ENCODE measurements at regions not wholly inside any gene's neighbourhood (a gene's known extent, or its start where the extent isn't known, plus 50 kb on each side); places are given as distances from the start of the nearest gene placed in this dataset.
"Not testable (repeated sequence)": the region's sequence is repeated elsewhere in the genome, so short reads cannot be mapped to it uniquely, and the experiment has no call there.

DNA sequence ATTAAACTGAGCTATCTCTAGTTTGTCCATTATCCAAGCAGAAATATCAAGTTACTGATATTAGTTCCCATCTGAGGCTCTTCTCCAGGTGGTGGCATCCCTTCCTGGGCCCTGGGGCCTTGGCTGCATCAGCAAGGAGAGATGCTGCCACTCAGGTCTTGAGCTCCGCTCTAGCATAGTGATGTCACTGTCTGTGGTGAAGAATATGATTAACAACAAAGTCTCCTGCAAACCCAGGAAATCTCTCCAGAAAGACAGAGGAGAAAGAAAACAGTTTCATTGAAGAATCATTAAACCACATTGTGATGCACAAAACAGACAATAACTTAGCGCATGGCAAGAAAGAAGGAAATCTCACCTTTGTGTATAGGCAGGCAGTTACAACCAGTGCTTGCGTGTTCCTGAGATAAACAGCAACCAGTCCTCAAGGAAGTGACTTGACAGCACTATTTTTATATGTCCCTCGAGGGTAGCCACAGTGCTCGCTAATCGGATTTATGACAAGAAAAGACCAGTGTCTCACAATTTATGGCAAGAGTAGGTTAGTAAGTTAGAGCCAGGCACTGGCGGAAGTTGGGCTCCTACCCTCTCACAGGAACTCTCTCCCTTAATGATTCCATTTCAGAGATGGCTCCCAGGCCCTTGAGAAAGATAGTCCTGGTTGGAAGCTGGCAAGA lies 151.1 kb downstream of the AHSP start:
- intact Hi-C loops (cut with DNase I): no loop called here
- Histone ChIP-seq H3K4me1 (ENCODE audit: control insufficient read depth in 1 of 2, insufficient read depth in 2 of 2, low read length in 2 of 2) (no peaks in the 10 kb centered on the region), H3K27me3 (ENCODE audit: control insufficient read depth in 1 of 2, insufficient read depth in 2 of 2, low read length in 1 of 2) (no peaks in the 10 kb centered on the region), H3K9me3 (ENCODE audit: control insufficient read depth, low read length) (no peaks in the 10 kb centered on the region), H3K36me3 (ENCODE audit: control insufficient read depth in 1 of 2, insufficient read depth in 2 of 2, low read length in 1 of 2) (no peaks in the 10 kb centered on the region), H3K27ac (ENCODE audit: low read depth in 1 of 2, low read length in 2 of 2) (no peak overlapping the region), H3K4me3 (ENCODE audit: low read length in 2 of 2) (no peak overlapping the region)
- 53 to 66% methylated on average over 7 of the region's 7 CpGs for WGBS, 2 donors
- DNase-seq (no peak), ATAC-seq (ENCODE audit: low FRiP score) (no peak)

DNA sequence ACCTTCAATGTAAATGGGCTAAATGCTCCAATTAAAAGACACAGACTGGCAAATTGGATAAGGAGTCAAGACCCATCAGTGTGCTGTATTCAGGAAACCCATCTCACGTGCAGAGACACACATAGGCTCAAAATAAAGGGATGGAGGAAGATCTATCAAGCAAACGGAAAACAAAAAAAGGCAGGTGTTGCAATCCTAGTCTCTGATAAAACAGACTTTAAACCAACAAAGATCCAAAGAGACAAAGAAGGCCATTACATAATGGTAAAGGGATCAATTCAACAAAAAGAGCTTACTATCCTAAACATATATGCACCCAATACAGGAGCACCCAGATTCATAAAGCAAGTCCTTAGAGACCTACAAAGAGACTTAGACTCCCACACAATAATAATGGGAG lies 161.6 kb downstream of the AHSP start:
- intact Hi-C loops (cut with DNase I); ATAC-seq (ENCODE audit: low FRiP score); H3K4me1 ChIP-seq (ENCODE audit: control insufficient read depth in 1 of 2, insufficient read depth in 2 of 2, low read length in 2 of 2); H3K27me3 ChIP-seq (ENCODE audit: control insufficient read depth in 1 of 2, insufficient read depth in 2 of 2, low read length in 1 of 2); H3K27ac ChIP-seq (ENCODE audit: low read depth in 1 of 2, low read length in 2 of 2); H3K4me3 ChIP-seq (ENCODE audit: low read length in 2 of 2); H3K9me3 ChIP-seq (ENCODE audit: control insufficient read depth, low read length); H3K36me3 ChIP-seq (ENCODE audit: control insufficient read depth in 1 of 2, insufficient read depth in 2 of 2, low read length in 1 of 2); DNase-seq: not testable (repeated sequence)
- WGBS, 2 donors: 44 to 65% methylated on average over 2 of the region's 2 CpGs

DNA sequence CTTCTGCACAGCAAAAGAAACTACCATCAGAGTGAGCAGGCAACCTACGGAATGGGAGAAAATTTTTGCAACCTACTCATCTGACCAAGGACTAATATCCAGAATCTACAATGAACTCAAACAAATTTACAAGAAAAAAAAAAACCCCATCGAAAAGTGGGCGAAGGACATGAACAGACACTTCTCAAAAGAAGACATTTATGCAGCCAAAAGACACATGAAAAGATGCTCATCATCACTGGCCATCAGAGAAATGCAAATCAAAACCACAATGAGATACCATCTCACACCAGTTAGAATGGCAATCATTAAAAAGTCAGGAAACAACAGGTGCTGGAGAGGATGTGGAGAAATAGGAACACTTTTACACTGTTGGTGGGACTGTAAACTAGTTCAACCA lies 164.6 kb downstream of the AHSP start:
- H3K4me1 ChIP-seq (ENCODE audit: control insufficient read depth in 1 of 2, insufficient read depth in 2 of 2, low read length in 2 of 2); H3K4me3 ChIP-seq (ENCODE audit: low read length in 2 of 2); H3K36me3 ChIP-seq (ENCODE audit: control insufficient read depth in 1 of 2, insufficient read depth in 2 of 2, low read length in 1 of 2); H3K27me3 ChIP-seq (ENCODE audit: control insufficient read depth in 1 of 2, insufficient read depth in 2 of 2, low read length in 1 of 2); H3K27ac ChIP-seq (ENCODE audit: low read depth in 1 of 2, low read length in 2 of 2); H3K9me3 ChIP-seq (ENCODE audit: control insufficient read depth, low read length); ATAC-seq (ENCODE audit: low FRiP score); DNase-seq; intact Hi-C loops (cut with DNase I): not testable (repeated sequence)
- WGBS, 2 donors: 83% methylated on average over 3 of the region's 3 CpGs

DNA sequence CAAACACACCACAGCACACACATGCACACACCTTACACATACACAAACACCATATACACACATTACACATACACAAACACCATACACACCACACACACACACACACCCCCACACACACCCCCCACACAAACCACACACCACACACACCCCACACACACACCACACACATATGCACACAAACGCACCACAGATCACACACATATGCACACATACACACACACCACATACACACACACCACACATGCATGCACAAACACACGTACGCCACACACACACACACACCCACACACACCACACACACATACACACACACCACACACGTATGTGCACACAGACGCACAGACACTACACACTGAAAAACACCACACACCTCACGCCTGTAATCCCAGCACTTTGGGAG lies 166.0 kb downstream of the AHSP start:
- Histone ChIP-seq H3K27ac (ENCODE audit: low read depth in 1 of 2, low read length in 2 of 2) (no peak overlapping the region), H3K36me3 (ENCODE audit: control insufficient read depth in 1 of 2, insufficient read depth in 2 of 2, low read length in 1 of 2) (no peaks in the 10 kb centered on the region), H3K4me1 (ENCODE audit: control insufficient read depth in 1 of 2, insufficient read depth in 2 of 2, low read length in 2 of 2) (no peaks in the 10 kb centered on the region), H3K4me3 (ENCODE audit: low read length in 2 of 2) (no peak overlapping the region), H3K27me3 (ENCODE audit: control insufficient read depth in 1 of 2, insufficient read depth in 2 of 2, low read length in 1 of 2) (no peaks in the 10 kb centered on the region), H3K9me3 (ENCODE audit: control insufficient read depth, low read length) (peaks cover 2% of the 10 kb centered on the region)
- ATAC-seq (ENCODE audit: low FRiP score): no peak
- WGBS, 2 donors: 91 to 92% methylated on average over 6 of the region's 6 CpGs
- intact Hi-C loops (cut with DNase I): no loop called here
- DNase-seq: no peak

DNA sequence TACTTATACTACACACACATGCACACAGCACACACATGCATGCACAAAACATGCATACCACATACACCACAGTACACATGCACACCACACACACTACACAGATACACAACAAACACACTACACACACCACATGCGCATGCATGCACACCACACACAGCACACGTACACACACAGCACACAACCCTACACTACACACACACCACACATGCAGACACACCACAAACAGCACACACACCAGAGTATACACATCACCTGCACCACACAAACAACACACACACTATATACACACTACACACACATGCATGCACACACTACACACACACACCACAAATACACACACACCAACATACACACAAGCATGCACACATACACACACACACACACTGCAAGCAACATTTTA lies 166.8 kb downstream of the AHSP start:
- H3K27ac ChIP-seq (ENCODE audit: low read depth in 1 of 2, low read length in 2 of 2): no peak overlapping the region
- 93 to 95% methylated on average over 2 of the region's 2 CpGs for WGBS, 2 donors
- H3K4me3 ChIP-seq (ENCODE audit: low read length in 2 of 2): no peak overlapping the region
- ATAC-seq (ENCODE audit: low FRiP score): no peak
- intact Hi-C loops (cut with DNase I): no loop called here
- no peak for DNase-seq
- H3K4me1 ChIP-seq (ENCODE audit: control insufficient read depth in 1 of 2, insufficient read depth in 2 of 2, low read length in 2 of 2): no peaks in the 10 kb centered on the region
- H3K36me3 ChIP-seq (ENCODE audit: control insufficient read depth in 1 of 2, insufficient read depth in 2 of 2, low read length in 1 of 2): no peaks in the 10 kb centered on the region
- H3K9me3 ChIP-seq (ENCODE audit: control insufficient read depth, low read length): peaks cover 2% of the 10 kb centered on the region
- H3K27me3 ChIP-seq (ENCODE audit: control insufficient read depth in 1 of 2, insufficient read depth in 2 of 2, low read length in 1 of 2): no peaks in the 10 kb centered on the region

DNA sequence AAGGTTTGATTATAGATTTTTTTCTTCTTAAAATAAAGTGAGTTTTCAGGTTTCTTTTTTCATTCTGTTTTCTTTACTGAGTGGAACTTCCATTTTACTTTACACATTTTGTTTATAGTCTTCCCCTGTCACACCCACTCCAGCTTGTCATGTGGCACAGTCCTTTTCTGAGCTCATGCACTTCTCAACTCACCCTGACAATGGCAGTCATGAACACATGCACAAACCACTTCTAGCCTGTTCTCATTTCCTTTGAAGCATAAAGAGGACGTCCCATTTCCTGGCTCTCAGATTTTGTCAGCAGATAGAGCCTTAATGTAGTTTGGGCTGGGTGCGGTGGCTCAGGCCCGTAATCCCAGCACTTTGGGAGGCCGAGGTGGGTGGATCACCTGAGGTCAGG lies 168.0 kb downstream of the AHSP start:
- intact Hi-C loops (cut with DNase I): no loop called here
- DNase-seq (no peak), ATAC-seq (ENCODE audit: low FRiP score) (no peak)
- Histone ChIP-seq H3K4me3 (ENCODE audit: low read length in 2 of 2) (no peak overlapping the region), H3K9me3 (ENCODE audit: control insufficient read depth, low read length) (peaks cover 2% of the 10 kb centered on the region), H3K27ac (ENCODE audit: low read depth in 1 of 2, low read length in 2 of 2) (no peak overlapping the region), H3K27me3 (ENCODE audit: control insufficient read depth in 1 of 2, insufficient read depth in 2 of 2, low read length in 1 of 2) (no peaks in the 10 kb centered on the region), H3K36me3 (ENCODE audit: control insufficient read depth in 1 of 2, insufficient read depth in 2 of 2, low read length in 1 of 2) (no peaks in the 10 kb centered on the region), H3K4me1 (ENCODE audit: control insufficient read depth in 1 of 2, insufficient read depth in 2 of 2, low read length in 2 of 2) (no peaks in the 10 kb centered on the region)
- 64 to 65% methylated on average over 4 of the region's 4 CpGs for WGBS, 2 donors

DNA sequence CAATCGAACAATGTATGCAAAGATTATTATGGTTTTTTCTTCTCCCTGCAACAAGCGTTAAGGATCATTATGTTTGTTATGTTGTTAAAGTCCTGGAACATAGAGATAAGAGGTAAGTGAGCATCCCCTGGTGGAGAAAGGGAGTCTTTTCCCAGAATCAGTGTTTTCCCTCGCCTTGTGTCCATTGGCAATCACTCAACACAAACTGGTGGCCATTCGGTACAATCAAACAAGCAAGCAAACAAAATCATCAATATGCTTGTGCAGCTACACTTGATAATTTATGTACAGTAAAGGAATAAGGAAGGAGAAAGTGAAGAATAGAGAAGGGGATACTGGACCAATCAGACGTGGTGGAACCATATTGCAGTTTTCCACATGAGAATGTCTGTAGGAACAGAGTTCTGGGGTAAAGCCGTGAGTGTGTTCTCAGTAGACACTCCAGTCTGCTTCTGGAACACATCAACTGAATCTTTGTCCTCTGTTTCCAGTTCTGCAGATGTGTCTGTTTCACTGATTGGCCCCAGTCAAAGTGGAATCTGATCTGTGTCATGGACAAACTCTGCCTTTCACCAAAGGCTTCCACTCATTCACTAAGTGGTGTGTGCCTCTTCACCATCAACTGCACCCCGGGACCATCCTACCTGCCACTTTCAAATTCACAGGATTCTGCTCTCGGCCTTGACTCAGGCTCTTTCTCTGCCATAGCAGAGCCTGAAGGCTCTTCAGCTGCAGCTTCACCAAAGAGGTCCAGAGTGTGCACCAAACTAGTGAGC lies 169.5 kb downstream of the AHSP start:
- Histone ChIP-seq H3K36me3 (ENCODE audit: control insufficient read depth in 1 of 2, insufficient read depth in 2 of 2, low read length in 1 of 2) (no peaks in the 10 kb centered on the region), H3K9me3 (ENCODE audit: control insufficient read depth, low read length) (peaks cover 2% of the 10 kb centered on the region), H3K27me3 (ENCODE audit: control insufficient read depth in 1 of 2, insufficient read depth in 2 of 2, low read length in 1 of 2) (no peaks in the 10 kb centered on the region), H3K4me1 (ENCODE audit: control insufficient read depth in 1 of 2, insufficient read depth in 2 of 2, low read length in 2 of 2) (no peaks in the 10 kb centered on the region), H3K4me3 (ENCODE audit: low read length in 2 of 2) (no peak overlapping the region), H3K27ac (ENCODE audit: low read depth in 1 of 2, low read length in 2 of 2) (no peak overlapping the region)
- intact Hi-C loops (cut with DNase I): no loop called here
- 31 to 36% methylated on average over 8 of the region's 8 CpGs for WGBS, 2 donors
- no peak for DNase-seq
- no peak for ATAC-seq (ENCODE audit: low FRiP score)

DNA sequence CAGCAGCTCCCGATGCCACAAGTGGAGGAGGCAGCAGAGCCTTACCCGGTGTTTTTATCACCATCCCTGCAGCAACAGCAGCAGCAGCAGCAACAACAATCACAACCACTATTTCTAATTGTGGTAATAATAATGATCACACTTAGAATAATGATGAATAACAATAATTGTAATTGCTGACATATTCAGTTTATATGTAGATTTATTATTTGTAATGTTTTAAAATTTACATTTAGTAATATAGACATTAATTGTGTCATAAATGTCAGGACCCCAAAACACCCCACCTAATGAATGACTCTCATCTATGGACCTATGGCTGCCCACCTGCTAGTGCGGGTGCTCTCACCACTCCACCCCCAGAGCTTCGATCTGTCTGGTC lies 170.0 kb downstream of the AHSP start:
- intact Hi-C loops (cut with DNase I): no loop called here
- no peak for ATAC-seq (ENCODE audit: low FRiP score)

DNA sequence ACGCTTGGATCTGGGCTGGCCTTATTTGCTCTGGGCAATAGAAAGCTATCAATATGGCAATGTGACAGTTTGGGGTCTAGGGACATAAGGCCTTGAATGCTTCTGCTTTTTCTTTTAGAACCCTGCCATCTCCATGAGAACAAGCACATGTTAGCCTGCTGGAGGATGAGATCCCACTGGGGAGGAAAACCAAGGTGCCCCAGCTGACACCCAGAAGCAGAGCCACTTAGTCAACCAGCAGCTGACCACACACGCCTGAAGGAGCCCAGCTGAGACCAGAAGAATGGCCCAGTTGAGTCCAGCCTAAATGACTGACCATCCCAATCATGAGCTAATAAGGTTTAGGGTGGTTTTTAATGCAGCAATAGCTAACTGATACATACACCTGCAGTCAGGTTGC lies 171.2 kb downstream of the AHSP start:
- Histone ChIP-seq H3K27me3 (ENCODE audit: control insufficient read depth in 1 of 2, insufficient read depth in 2 of 2, low read length in 1 of 2) (no peaks in the 10 kb centered on the region), H3K27ac (ENCODE audit: low read depth in 1 of 2, low read length in 2 of 2) (no peak overlapping the region), H3K36me3 (ENCODE audit: control insufficient read depth in 1 of 2, insufficient read depth in 2 of 2, low read length in 1 of 2) (no peaks in the 10 kb centered on the region), H3K4me3 (ENCODE audit: low read length in 2 of 2) (no peak overlapping the region), H3K9me3 (ENCODE audit: control insufficient read depth, low read length) (no peaks in the 10 kb centered on the region), H3K4me1 (ENCODE audit: control insufficient read depth in 1 of 2, insufficient read depth in 2 of 2, low read length in 2 of 2) (no peaks in the 10 kb centered on the region)
- DNase-seq (no peak), ATAC-seq (ENCODE audit: low FRiP score) (no peak)
- WGBS, 2 donors: 71 to 77% methylated on average over 2 of the region's 2 CpGs
- intact Hi-C loops (cut with DNase I): no loop called here

More for the DNA sequence above, 170.0 kb downstream of the AHSP start:
- no peak overlapping the region for H3K27ac ChIP-seq (ENCODE audit: low read depth in 1 of 2, low read length in 2 of 2)
- 85 to 91% methylated on average over 4 of the region's 4 CpGs for WGBS, 2 donors
- no peaks in the 10 kb centered on the region for H3K4me1 ChIP-seq (ENCODE audit: control insufficient read depth in 1 of 2, insufficient read depth in 2 of 2, low read length in 2 of 2)
- no peak for DNase-seq
- H3K9me3 ChIP-seq (ENCODE audit: control insufficient read depth, low read length): peaks cover 2% of the 10 kb centered on the region
- H3K27me3 ChIP-seq (ENCODE audit: control insufficient read depth in 1 of 2, insufficient read depth in 2 of 2, low read length in 1 of 2): no peaks in the 10 kb centered on the region
- H3K4me3 ChIP-seq (ENCODE audit: low read length in 2 of 2): no peak overlapping the region
- H3K36me3 ChIP-seq (ENCODE audit: control insufficient read depth in 1 of 2, insufficient read depth in 2 of 2, low read length in 1 of 2): no peaks in the 10 kb centered on the region
